CD14-positive monocyte (primary cell): ENCODE measurements at regions not wholly inside any gene's neighbourhood (a gene's known extent, or its start where the extent isn't known, plus 50 kb on each side); places are given as distances from the start of the nearest gene placed in this dataset.

Source experiments
- DNase-seq, 3 donors: peaks; one replicate each; pipeline ENCODE4 v3.0.0-alpha.2; 2011 to 2022
- H2AFZ ChIP-seq: 2 replicates; pipeline ENCODE4 v1.6.0; 2012; ENCODE audit warnings: mild to moderate bottlenecking, low read depth, low read length, inconsistent platforms; ENCODE audit not compliant: insufficient read depth, poor library complexity, severe bottlenecking
- H3K27ac ChIP-seq, 2 donors: 1 replicate in 1 of 2; 2 replicates in 1 of 2; pipeline ENCODE4 v1.5.1; 2012 to 2013; ENCODE audit warnings: low read length in 2 of 2, control low read depth in 1 of 2, inconsistent platforms in 1 of 2, low read depth in 1 of 2, mild to moderate bottlenecking in 1 of 2
- H3K27me3 ChIP-seq, 2 donors: one replicate each; pipeline versions ENCODE4 v1.6.0 to v1.6.1; 2011 to 2013; ENCODE audit warnings: low read length in 2 of 2; ENCODE audit not compliant: control insufficient read depth in 2 of 2, insufficient read depth in 2 of 2
- H3K36me3 ChIP-seq, 2 donors: replicated peaks in 1 of 2; 1 replicate in 1 of 2; 2 replicates in 1 of 2; pipeline versions ENCODE4 v1.5.1 to v1.6.1; 2012 to 2013; ENCODE audit warnings: low read length in 2 of 2, control low read depth in 1 of 2, inconsistent platforms in 1 of 2, mild to moderate bottlenecking in 1 of 2; ENCODE audit not compliant: insufficient read depth in 2 of 2, control insufficient read depth in 1 of 2
- H3K4me1 ChIP-seq, 2 donors: 1 replicate in 1 of 2; 2 replicates in 1 of 2; pipeline versions ENCODE4 v1.5.1 to v1.6.1; 2012 to 2013; ENCODE audit warnings: low read length in 2 of 2, control low read depth in 1 of 2, inconsistent platforms in 1 of 2, mild to moderate bottlenecking in 1 of 2, moderate library complexity in 1 of 2; ENCODE audit not compliant: insufficient read depth in 2 of 2, control insufficient read depth in 1 of 2
- H3K4me2 ChIP-seq: replicated peaks from 2 replicates; pipeline ENCODE3; 2012; ENCODE audit warnings: low read length, moderate library complexity, mild to moderate bottlenecking; ENCODE audit not compliant: poor library complexity, severe bottlenecking; ENCODE audit errors: extremely low read depth
- H3K4me3 ChIP-seq, 3 experiments: fragments of 200-600 bp in 1 of 3; sonication (generic) in 1 of 3; replicated peaks in 1 of 3; 1 replicate in 2 of 3; 2 replicates in 1 of 3; pipeline ENCODE4 v1.5.1; 2011 to 2013; ENCODE audit warnings: low read length in 3 of 3, mild to moderate bottlenecking in 3 of 3, control low read depth in 2 of 3, low read depth in 2 of 3, inconsistent platforms in 1 of 3, moderate library complexity in 1 of 3
- H3K79me2 ChIP-seq: 2 replicates; pipeline ENCODE4 v1.6.0; 2012; ENCODE audit warnings: mild to moderate bottlenecking, control low read depth, inconsistent platforms, low read length, moderate library complexity; ENCODE audit not compliant: insufficient read depth
- H3K9ac ChIP-seq: 2 replicates; pipeline ENCODE4 v1.6.0; 2017; ENCODE audit warnings: low read length, mild to moderate bottlenecking; ENCODE audit not compliant: insufficient read depth, poor library complexity, severe bottlenecking
- H3K9me3 ChIP-seq, 2 donors: replicated peaks in 1 of 2; 1 replicate in 1 of 2; 2 replicates in 1 of 2; pipeline versions ENCODE4 v1.5.1 to v1.6.1; 2012 to 2013; ENCODE audit warnings: low read length in 2 of 2, control low read depth in 1 of 2; ENCODE audit not compliant: control insufficient read depth in 1 of 2, insufficient read depth in 1 of 2
- H4K20me1 ChIP-seq: 2 replicates; pipeline ENCODE4 v1.6.0; 2012; ENCODE audit warnings: mild to moderate bottlenecking, low read length, control low read depth, moderate library complexity; ENCODE audit not compliant: insufficient read depth
- H3K27ac Mint-ChIP-seq, 7 donors: one replicate each; pipeline ENCODE4 v1.8.0; 2020; ENCODE audit warnings: mild to moderate bottlenecking in 7 of 7, mixed read lengths in 7 of 7, moderate library complexity in 6 of 7, inconsistent platforms in 2 of 7
- H3K27me3 Mint-ChIP-seq, 3 donors: one replicate each; pipeline ENCODE4 v1.8.0; 2021 to 2022; ENCODE audit warnings: low read depth in 3 of 3, mild to moderate bottlenecking in 3 of 3, mixed read lengths in 3 of 3, moderate library complexity in 3 of 3, inconsistent platforms in 1 of 3
- H3K36me3 Mint-ChIP-seq, 2 donors: one replicate each; pipeline ENCODE4 v1.8.0; 2020; ENCODE audit warnings: mixed read lengths in 2 of 2, inconsistent platforms in 1 of 2, mild to moderate bottlenecking in 1 of 2
- H3K4me1 Mint-ChIP-seq: one replicate; pipeline ENCODE4 v1.8.0; 2020; ENCODE audit warnings: mild to moderate bottlenecking, mixed read lengths
- H3K4me3 Mint-ChIP-seq, 2 donors: one replicate each; pipeline ENCODE4 v1.8.0; 2020; ENCODE audit warnings: mild to moderate bottlenecking in 2 of 2, mixed read lengths in 2 of 2, moderate library complexity in 1 of 2
- H3K9me3 Mint-ChIP-seq, 7 donors: one replicate each; pipeline ENCODE4 v1.8.0; 2020 to 2022; ENCODE audit warnings: mixed read lengths in 7 of 7, mild to moderate bottlenecking in 6 of 7, moderate library complexity in 6 of 7, inconsistent platforms in 2 of 7
- CTCF ChIP-seq: fragments of 200-600 bp; IDR thresholded peaks from one replicate; pipeline ENCODE4 v1.8.0; 2022; ENCODE audit warnings: antibody characterized with exemption, mild to moderate bottlenecking
- WGBS: methylation state at CpG from one replicate; pipeline ENCODE4 v1.1.5; 2013; ENCODE audit warnings: missing lambda C conversion rate; ENCODE audit not compliant: insufficient coverage; 5-methylcytosine and 5-hydroxymethylcytosine counted together
- intact Hi-C, 2 donors: fragments of 100-400 bp; cut with micrococcal nuclease; formaldehyde crosslinking; loops; one replicate each; pipeline versions ENCODE4 v1.15.0 to v1.15.1; 2023

GRCh38 chr15:94098921-94099573 is 132.3 kb upstream of the MCTP2 start:
- Histone ChIP-seq H3K4me2 (no peak overlapping the region), H3K9ac (no peak overlapping the region), H3K79me2 (no peaks in the 10 kb centered on the region), H2AFZ (no peak overlapping the region), H3K9me3 (no peaks in the 10 kb centered on the region), H3K4me3 (no peak overlapping the region), H3K36me3 (no peaks in the 10 kb centered on the region), H3K27me3 (no peaks in the 10 kb centered on the region), H3K4me1 (no peaks in the 10 kb centered on the region), H4K20me1 (no peaks in the 10 kb centered on the region), H3K27ac (no peak overlapping the region)
- no peak for TF ChIP-seq CTCF
- Mint-ChIP-seq H3K4me1 (no peaks in the 10 kb centered on the region), H3K27ac (no peak overlapping the region), H3K36me3 (no peaks in the 10 kb centered on the region), H3K4me3 (no peak overlapping the region), H3K27me3 (peaks cover 0 to 3% (median 0%) of the 10 kb centered on the region in 3 donors), H3K9me3 (peaks cover 0 to 1% (median 0%) of the 10 kb centered on the region in 7 donors)
- intact Hi-C loops: no loop called here
- WGBS: 97% methylated on average over 4 of the region's 5 CpGs
- DNase-seq: no peak

GRCh38 chr15:94097552-94097951 is 133.8 kb upstream of the MCTP2 start:
- H3K79me2 ChIP-seq: no peaks in the 10 kb centered on the region
- H3K27ac ChIP-seq: no peak overlapping the region
- no peak overlapping the region for H3K4me2 ChIP-seq
- DNase-seq: no peak
- H3K4me3 Mint-ChIP-seq: no peak overlapping the region
- no peaks in the 10 kb centered on the region for H4K20me1 ChIP-seq
- H2AFZ ChIP-seq: no peak overlapping the region
- H3K27me3 ChIP-seq: no peaks in the 10 kb centered on the region
- intact Hi-C loops: no loop called here
- no peaks in the 10 kb centered on the region for H3K9me3 ChIP-seq
- peaks cover 0 to 2% (median 0%) of the 10 kb centered on the region in 3 donors for H3K27me3 Mint-ChIP-seq
- H3K9ac ChIP-seq: no peak overlapping the region
- no peaks in the 10 kb centered on the region for H3K36me3 ChIP-seq
- H3K4me1 ChIP-seq: no peaks in the 10 kb centered on the region
- no peak overlapping the region for H3K27ac Mint-ChIP-seq
- WGBS: 94% methylated on average over 3 of the region's 6 CpGs
- H3K4me1 Mint-ChIP-seq: no peaks in the 10 kb centered on the region
- no peak overlapping the region for H3K4me3 ChIP-seq
- no peaks in the 10 kb centered on the region for H3K36me3 Mint-ChIP-seq
- no peak for TF ChIP-seq CTCF
- H3K9me3 Mint-ChIP-seq: no peaks in the 10 kb centered on the region
